Lung (tissue), 11 donors: ENCODE measurements at regions not wholly inside any gene's neighbourhood (a gene's known extent, or its start where the extent isn't known, plus 50 kb on each side); places are given as distances from the start of the nearest gene placed in this dataset.

ENCODE experiments used
- ATAC-seq: fragments of 200-7000 bp; cut with Tn5 transposase; one replicate; pipeline ENCODE4 v1.9.1; 2020; ENCODE audit warnings: moderate number of reproducible peaks; ENCODE audit not compliant: insufficient read depth, low FRiP score
- DNase-seq, 3 donors: peaks; one replicate each; pipeline ENCODE4 v3.0.0-alpha.2; 2013 to 2017
- H3K27ac ChIP-seq, 2 donors: one replicate each; pipeline ENCODE4 v1.5.1; 2013; ENCODE audit warnings: mild to moderate bottlenecking in 2 of 2, moderate library complexity in 2 of 2, control low read depth in 1 of 2, inconsistent platforms in 1 of 2, low read depth in 1 of 2, low read length in 1 of 2
- H3K27me3 ChIP-seq, 3 donors: one replicate each; pipeline ENCODE4 v1.5.1; 2013; ENCODE audit warnings: low read length in 2 of 3; ENCODE audit not compliant: control insufficient read depth in 3 of 3, insufficient read depth in 3 of 3
- H3K36me3 ChIP-seq, 4 donors: one replicate each; pipeline ENCODE4 v1.5.1; 2013; ENCODE audit warnings: low read length in 4 of 4, mild to moderate bottlenecking in 1 of 4, moderate library complexity in 1 of 4; ENCODE audit not compliant: control insufficient read depth in 4 of 4, insufficient read depth in 4 of 4
- H3K4me1 ChIP-seq, 5 donors: one replicate each; pipeline ENCODE4 v1.5.1; 2013; ENCODE audit warnings: low read length in 5 of 5, mild to moderate bottlenecking in 2 of 5, moderate library complexity in 1 of 5; ENCODE audit not compliant: control insufficient read depth in 5 of 5, insufficient read depth in 5 of 5
- H3K4me3 ChIP-seq: one replicate; pipeline ENCODE4 v1.5.1; 2013; ENCODE audit warnings: mild to moderate bottlenecking, control low read depth, moderate library complexity
- H3K9ac ChIP-seq, 2 donors: one replicate each; pipeline ENCODE4 v1.5.1; 2013; ENCODE audit warnings: low read length in 2 of 2, control low read depth in 1 of 2; ENCODE audit not compliant: insufficient read depth in 1 of 2
- H3K9me3 ChIP-seq, 4 donors: one replicate each; pipeline ENCODE4 v1.5.1; 2013; ENCODE audit warnings: low read length in 3 of 4, mild to moderate bottlenecking in 1 of 4, moderate library complexity in 1 of 4; ENCODE audit not compliant: control insufficient read depth in 4 of 4, insufficient read depth in 3 of 4
- CTCF ChIP-seq: IDR thresholded peaks from 2 replicates; pipeline ENCODE4 v1.5.1; 2012; ENCODE audit warnings: mild to moderate bottlenecking; ENCODE audit errors: control extremely low read depth, extremely low read depth
- WGBS, 2 donors: extraction: QIAGEN DNeasy Blood & Tissue Kit; methylation state at CpG; one replicate each; pipeline ENCODE4 v1.1.7; 2013; 5-methylcytosine and 5-hydroxymethylcytosine counted together
- donor health status: control.
- donor health status: control.
- donor health status: Bipolar disorder and iron deficiency.
- donor health status: healthy.
- donor health status: DM: yes; HTN: yes; CAD: no.

- H3K27me3 ChIP-seq, result no peaks in the 10 kb centered on the region
- no peak for ATAC-seq
- no peak overlapping the region for H3K9ac ChIP-seq
- H3K4me3 ChIP-seq, result no peak overlapping the region
- peaks cover 0 to 5% (median 0%) of the 10 kb centered on the region in 5 donors for H3K4me1 ChIP-seq
- no peak for DNase-seq
- H3K36me3 ChIP-seq, result no peaks in the 10 kb centered on the region
- 93 to 95% methylated on average over 6 of the region's 6 CpGs for WGBS, 2 donors
- H3K27ac ChIP-seq, result no peak overlapping the region
- TF ChIP-seq CTCF, result no peak
- peaks cover 0 to 4% (median 0%) of the 10 kb centered on the region in 4 donors for H3K9me3 ChIP-seq
Measured at GRCh38 chr15:70516408-70517193, 246.8 kb downstream of the UACA start.

GRCh38 chr15:70514251-70514650 is 249.1 kb downstream of the UACA start:
- H3K9me3 ChIP-seq, result peaks cover 0 to 12% (median 5%) of the 10 kb centered on the region in 4 donors
- DNase-seq (no peak), ATAC-seq (no peak)
- H3K4me1 ChIP-seq, result peaks cover 0 to 5% (median 0%) of the 10 kb centered on the region in 5 donors
- 62 to 83% methylated on average over 7 of the region's 7 CpGs for WGBS, 2 donors
- H3K4me3 ChIP-seq, result no peak overlapping the region
- H3K36me3 ChIP-seq, result no peaks in the 10 kb centered on the region
- no peaks in the 10 kb centered on the region for H3K27me3 ChIP-seq
- no peak overlapping the region for H3K27ac ChIP-seq
- no peak overlapping the region for H3K9ac ChIP-seq
- TF ChIP-seq CTCF, result no peak

GRCh38 chr15:70513819-70514218 is 249.5 kb downstream of the UACA start:
- H3K36me3 ChIP-seq, result no peaks in the 10 kb centered on the region
- no peak overlapping the region for H3K4me3 ChIP-seq
- ATAC-seq, result no peak
- H3K9ac ChIP-seq, result no peak overlapping the region
- H3K27me3 ChIP-seq, result no peaks in the 10 kb centered on the region
- TF ChIP-seq CTCF, result no peak
- no peak for DNase-seq
- H3K4me1 ChIP-seq, result peaks cover 0 to 5% (median 0%) of the 10 kb centered on the region in 5 donors
- peaks cover 0 to 12% (median 5%) of the 10 kb centered on the region in 4 donors for H3K9me3 ChIP-seq
- no peak overlapping the region for H3K27ac ChIP-seq
- 85 to 91% methylated on average over 4 of the region's 4 CpGs for WGBS, 2 donors
